ENCODE measurements at regions not wholly inside any gene's neighbourhood (a gene's known extent, or its start where the extent isn't known, plus 50 kb on each side); places are given as distances from the start of the nearest gene placed in this dataset.

GRCh38 chr5:56667692-56668091, 147.7 kb upstream of the MAP3K1 start:
- TF ChIP-seq CTCF (IDR thresholded peaks at IDR 0.05) (no peak), POLR2A (IDR thresholded peaks at IDR 0.05) (no peak), POLR2AphosphoS5 (IDR thresholded peaks at IDR 0.05) (no peak)

Measured in upper lobe of left lung (tissue), 4 donors.